ENCODE measurements at regions not wholly inside any gene's neighbourhood (a gene's known extent, or its start where the extent isn't known, plus 50 kb on each side); places are given as distances from the start of the nearest gene placed in this dataset.

DNA sequence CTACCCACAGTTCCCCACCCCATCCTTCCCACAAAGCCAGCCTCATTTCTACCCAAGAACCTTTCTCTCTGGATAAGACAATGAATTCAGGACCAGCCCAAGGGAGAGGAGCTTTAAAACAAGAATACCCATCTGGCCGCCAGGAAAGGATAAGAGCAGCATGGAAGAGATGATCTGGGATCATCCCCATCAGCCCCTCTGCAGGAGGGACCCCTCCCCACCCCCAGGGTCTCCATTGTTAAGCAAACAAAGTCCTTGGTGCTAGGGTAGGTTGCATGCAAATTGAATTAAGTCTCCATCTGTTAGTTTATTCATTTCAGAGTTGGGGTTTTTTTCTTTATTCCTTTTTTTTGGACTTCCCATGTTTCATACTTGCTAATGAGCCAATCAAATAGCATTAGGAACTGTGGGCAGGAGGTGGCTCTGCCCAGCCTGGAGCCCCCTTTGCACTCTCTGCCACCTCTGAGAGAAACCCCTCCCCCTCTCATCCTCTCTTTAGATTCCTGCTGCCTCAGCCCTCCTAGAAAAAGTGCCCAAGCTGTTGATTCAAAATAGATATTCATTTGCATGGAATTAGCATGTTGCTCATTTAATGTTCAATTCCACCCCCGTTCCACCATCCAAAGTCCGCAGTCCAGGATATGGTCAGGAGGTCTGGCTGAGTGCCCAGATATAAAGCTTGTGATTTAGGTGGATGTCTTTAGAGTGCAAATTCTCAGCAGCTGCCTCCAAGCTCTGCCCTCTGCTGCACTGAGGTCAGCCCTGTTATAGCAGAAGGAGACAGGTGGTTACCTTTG lies 138.5 kb upstream of the NCAM1 start:
- ATAC-seq (no peak), DNase-seq (no peak)

DNA sequence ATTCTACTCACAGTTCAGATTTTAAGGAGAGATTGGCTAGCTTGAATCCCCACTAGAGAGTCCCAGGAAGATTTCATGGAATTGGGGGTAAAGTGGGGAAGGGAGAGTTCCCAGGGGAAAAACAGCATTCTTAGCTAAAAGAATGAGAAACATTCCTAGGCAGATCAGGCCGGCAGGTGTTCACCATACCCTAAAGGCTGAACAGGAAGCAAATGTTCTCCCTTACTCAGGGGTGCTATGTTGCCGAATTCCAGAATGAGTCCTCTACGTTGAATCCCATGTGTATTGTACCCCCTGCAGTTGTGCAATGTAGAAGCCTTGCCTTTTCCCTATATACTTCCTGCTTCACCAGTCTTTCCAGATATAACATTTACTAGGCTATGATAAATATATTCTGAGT lies 135.2 kb upstream of the NCAM1 start:
- DNase-seq (no peak), ATAC-seq (no peak)

- ATAC-seq (no peak), DNase-seq (no peak)
Measured at GRCh38 chr11:112826788-112827187, 134.4 kb upstream of the NCAM1 start.

DNA sequence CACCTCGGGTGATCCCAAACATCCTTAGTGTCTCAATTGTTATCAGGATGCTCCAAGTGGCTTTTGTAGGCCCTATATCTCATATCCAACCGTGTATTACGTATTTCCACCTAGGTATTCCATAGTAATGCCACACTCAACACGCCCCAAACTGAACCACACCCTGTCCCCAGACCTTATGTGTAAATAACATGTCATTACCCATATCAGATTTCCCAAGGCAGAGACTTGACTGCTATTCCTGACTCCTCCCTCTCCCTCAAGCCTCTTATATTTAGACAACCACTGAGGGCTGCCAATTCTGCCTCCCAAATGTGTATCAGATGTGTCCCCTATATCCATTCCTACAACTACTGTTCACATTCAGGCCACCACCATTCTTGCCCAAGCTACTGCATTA lies 132.8 kb upstream of the NCAM1 start:
- DNase-seq (no peak), ATAC-seq (no peak)

- ATAC-seq, result no peak
- no peak for DNase-seq
Measured at GRCh38 chr11:112829971-112830654, 131.1 kb upstream of the NCAM1 start.

- no peak for DNase-seq
- ATAC-seq, result no peak
Measured at GRCh38 chr11:112831041-112831440, 130.2 kb upstream of the NCAM1 start.

DNA sequence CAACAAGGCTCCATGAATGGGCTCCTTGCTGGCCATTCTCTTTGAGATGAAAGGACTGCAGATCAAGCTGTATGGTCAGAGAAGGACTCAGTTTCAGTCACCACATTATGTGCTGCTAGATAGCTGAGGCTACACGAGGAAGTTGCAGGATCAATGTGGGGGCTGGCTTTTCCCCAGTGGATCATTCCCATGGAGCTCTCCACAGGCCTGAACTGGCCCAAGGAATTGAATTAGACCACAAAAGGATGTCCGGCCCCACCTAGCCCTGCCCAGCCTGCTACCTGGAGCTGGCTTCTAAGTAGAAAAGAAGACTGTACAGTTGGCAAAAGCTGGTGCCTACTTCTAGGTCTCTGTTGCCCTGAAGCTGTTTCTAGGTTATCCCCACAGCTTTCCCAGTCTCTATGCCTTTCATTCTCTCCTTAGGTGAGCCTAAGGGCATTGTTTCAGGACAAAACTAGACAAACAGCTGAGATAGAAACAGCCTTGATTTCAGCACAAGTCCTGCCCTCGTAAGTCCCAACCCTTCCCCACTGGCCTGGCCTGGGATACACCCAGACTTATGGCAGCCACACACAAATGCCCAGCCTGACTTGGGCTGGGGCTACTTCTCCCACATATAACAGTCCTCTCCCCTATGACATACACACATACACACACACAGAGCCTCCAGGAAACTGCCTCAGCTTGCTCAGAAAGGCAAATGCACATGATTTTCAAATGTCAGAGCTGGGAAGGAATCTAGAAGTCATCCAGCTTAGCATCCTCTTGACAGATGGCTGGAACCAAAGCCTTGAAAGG lies 129.1 kb upstream of the NCAM1 start:
- no peak for ATAC-seq

GRCh38 chr11:112834277-112834755 lies 126.9 kb upstream of the NCAM1 start:
- ATAC-seq, result no peak
- no peak for DNase-seq

More for the DNA sequence above, 129.1 kb upstream of the NCAM1 start:
- DNase-seq, result no peak

GRCh38 chr11:112835591-112836255 lies 125.5 kb upstream of the NCAM1 start:
- ATAC-seq (no peak), DNase-seq (no peak)

DNA sequence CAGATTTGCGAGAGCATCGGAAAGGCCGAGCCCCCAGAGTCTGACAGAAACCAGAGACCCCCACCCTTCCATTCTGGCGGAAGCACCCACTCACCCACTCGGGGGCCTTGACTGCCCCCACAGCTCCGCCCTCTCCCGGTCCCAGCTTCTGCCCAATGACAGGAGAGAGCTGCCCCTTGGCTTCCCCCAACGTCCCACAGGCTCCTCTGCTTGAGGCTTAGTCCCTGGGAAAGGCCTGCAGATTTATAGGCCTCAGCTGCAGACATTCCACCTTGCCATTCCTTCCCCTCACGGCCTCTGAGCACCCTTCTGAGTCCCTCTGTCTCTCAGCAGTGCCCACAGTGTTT lies 125.0 kb upstream of the NCAM1 start:
- ATAC-seq (no peak), DNase-seq (no peak)

DNA sequence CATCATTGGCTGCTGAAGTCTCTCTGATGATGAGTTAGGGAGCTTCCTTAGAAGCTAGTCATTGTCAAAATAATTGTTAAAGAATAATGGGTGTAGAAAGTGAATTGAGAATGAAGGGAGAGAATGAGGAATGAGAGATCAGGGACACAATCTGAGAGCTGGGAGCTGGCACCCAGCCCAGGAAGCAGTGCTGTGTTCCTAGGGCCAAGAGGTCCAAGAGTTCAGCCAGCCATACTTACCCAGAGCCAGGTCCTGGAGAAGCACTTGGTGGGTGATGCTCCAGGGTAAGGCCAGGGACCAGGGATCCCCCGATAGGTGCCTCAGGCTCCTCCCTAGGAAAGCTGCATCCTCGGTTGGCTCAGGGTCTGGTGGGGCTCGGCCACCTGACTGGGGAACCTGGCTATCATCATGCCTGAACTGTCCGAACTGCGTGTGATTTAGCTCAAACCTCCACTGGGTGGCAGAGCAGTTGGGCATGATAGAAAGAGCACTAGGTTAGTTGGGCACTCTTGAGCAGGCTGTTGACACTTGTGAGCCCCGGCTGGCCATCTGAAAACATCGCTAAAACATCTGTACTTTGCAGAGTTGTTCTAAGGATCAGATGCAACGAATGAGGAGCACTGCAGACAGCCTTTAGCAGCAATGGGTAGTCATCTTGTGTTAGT lies 123.9 kb upstream of the NCAM1 start:
- ATAC-seq (no peak), DNase-seq (no peak)

DNA sequence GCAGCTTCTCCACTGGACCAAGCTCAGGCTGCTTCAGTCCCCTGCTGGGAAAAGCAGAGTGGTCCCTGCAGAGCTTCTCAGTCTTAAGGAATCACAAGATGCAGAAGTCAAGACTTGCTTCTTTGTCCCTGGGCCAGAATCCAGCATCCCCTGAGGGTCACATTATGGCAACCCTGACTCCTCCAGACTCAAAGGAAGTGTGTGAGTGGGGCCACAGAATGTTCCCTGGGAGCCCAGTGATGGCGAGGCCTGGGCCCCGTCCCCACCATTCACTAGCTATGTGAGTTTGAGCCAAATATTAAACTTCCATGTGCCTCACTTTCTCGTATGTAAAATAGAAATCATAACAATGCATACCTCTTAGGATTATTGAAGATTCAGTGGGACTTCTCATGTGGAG lies 122.2 kb upstream of the NCAM1 start:
- DNase-seq (no peak), ATAC-seq (no peak)

DNA sequence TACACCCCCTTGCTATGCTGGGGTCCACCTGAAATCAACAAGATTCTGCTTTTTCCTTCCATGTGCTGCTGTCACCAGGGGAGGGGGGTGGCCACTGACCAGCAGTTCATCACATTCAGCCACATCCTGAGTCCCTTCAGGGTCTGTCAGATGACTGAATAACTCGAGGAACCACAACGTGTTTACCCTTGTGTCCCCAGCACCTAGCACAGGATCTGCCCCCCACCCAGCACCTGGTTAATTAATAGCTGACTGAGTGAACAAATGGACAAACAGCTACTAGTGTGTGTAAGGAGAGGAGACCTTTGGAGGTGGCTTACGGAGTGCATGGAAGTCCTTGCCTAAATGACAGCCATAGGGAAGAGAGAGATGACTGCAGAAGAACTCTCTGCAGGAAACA lies 119.5 kb upstream of the NCAM1 start:
- DNase-seq, result no peak

GRCh38 chr11:112842151-112842550 lies 119.1 kb upstream of the NCAM1 start:
- no peak for ATAC-seq

More for the DNA sequence above, 119.5 kb upstream of the NCAM1 start:
- no peak for ATAC-seq

GRCh38 chr11:112844517-112844916 lies 116.7 kb upstream of the NCAM1 start:
- no peak for DNase-seq
- ATAC-seq, result no peak

More at GRCh38 chr11:112842151-112842550, 119.1 kb upstream of the NCAM1 start:
- no peak for DNase-seq

- no peak for DNase-seq
- ATAC-seq, result no peak
Measured at GRCh38 chr11:112847568-112847967, 113.7 kb upstream of the NCAM1 start.

GRCh38 chr11:112852143-112852866 lies 108.9 kb upstream of the NCAM1 start:
- DNase-seq (no peak), ATAC-seq (no peak)

DNA sequence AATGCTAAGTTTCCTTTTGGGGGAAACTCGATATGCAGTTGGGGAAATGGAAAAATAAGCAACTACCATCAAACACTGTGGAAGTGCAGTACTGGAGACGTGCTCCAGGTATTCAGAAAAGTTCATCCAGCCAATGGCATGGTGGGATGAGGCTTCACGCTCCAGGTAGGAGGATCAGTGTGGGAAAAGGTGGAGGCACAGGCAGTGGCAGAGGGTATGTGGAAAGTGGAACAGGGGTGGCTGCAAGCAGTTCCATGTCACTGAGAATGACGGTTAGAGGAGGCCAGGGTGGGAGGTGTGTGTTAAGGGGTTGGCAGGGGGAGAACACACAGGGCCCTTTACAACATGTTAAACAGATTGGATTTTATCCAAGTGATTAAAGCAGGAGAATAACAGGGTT lies 105.1 kb upstream of the NCAM1 start:
- DNase-seq (no peak), ATAC-seq (no peak)

DNA sequence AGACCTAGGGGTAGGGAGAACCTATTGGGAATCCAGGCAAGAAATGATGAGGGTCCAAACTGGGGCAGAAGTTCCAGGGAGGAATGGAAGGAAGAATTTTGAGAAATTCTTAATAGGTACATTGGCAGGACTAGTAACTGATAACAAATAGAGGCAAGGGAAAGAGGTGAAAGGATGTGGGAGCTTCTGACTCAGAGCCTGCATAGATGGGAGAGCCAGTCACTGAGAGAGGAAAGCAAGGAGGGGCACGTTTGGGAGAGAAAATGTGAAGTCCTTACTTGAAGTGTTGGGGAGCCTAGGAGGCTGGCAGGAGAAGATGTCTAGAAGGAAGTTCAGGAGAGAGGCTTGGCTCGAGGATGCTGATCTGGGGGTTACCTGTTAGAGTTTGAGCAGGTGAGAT lies 104.6 kb upstream of the NCAM1 start:
- ATAC-seq, result no peak
- DNase-seq, result no peak

GRCh38 chr11:112858289-112859023 lies 102.8 kb upstream of the NCAM1 start:
- ATAC-seq, result no peak

More at GRCh38 chr11:112858289-112859023, 102.8 kb upstream of the NCAM1 start:
- DNase-seq, result no peak
